AG09319 (cell line): ENCODE measurements at regions not wholly inside any gene's neighbourhood (a gene's known extent, or its start where the extent isn't known, plus 50 kb on each side); places are given as distances from the start of the nearest gene placed in this dataset.

Experiments
- DNase-seq: peaks from one replicate; pipeline ENCODE4 v3.0.0-alpha.2; 2010; ENCODE audit warnings: low read depth; ENCODE audit errors: extremely low read depth
- CTCF ChIP-seq: IDR thresholded peaks from 2 replicates; pipeline ENCODE4 v1.5.1; 2011; ENCODE audit warnings: low read depth, mild to moderate bottlenecking, inconsistent platforms, low read length, moderate library complexity

GRCh38 chr9:90046317-90046861, 441.6 kb downstream of the GADD45G start:
- TF ChIP-seq CTCF: no peak
- no peak for DNase-seq

GRCh38 chr9:90047828-90048227, 443.0 kb downstream of the GADD45G start:
- no peak for TF ChIP-seq CTCF

GRCh38 chr9:90052366-90052765, 447.6 kb downstream of the GADD45G start:
- TF ChIP-seq CTCF: no peak
- DNase-seq: no peak

More at GRCh38 chr9:90047828-90048227, 443.0 kb downstream of the GADD45G start:
- no peak for DNase-seq

GRCh38 chr9:90053027-90053426, 448.2 kb downstream of the GADD45G start:
- no peak for DNase-seq

GRCh38 chr9:90054810-90055209, 450.0 kb downstream of the GADD45G start:
- no peak for TF ChIP-seq CTCF
- no peak for DNase-seq

More at GRCh38 chr9:90053027-90053426, 448.2 kb downstream of the GADD45G start:
- peak; percentile 6 for TF ChIP-seq CTCF

GRCh38 chr9:90055226-90055625, 450.4 kb downstream of the GADD45G start:
- no peak for DNase-seq
- TF ChIP-seq CTCF: no peak

GRCh38 chr9:90057361-90057760, 452.5 kb downstream of the GADD45G start:
- no peak for DNase-seq
- no peak for TF ChIP-seq CTCF
